Ascending aorta (tissue), 2 donors: ENCODE measurements at regions not wholly inside any gene's neighbourhood (a gene's known extent, or its start where the extent isn't known, plus 50 kb on each side); places are given as distances from the start of the nearest gene placed in this dataset.

Experiments
- DNase-seq, 2 donors: peaks; one replicate each; pipeline ENCODE4 v3.0.0-alpha.2; 2019; ENCODE audit warnings: low spot score in 2 of 2
- H3K27ac ChIP-seq, 2 donors: fragments of 200-600 bp; sonication (generic); one replicate each; pipeline ENCODE4 v1.5.1; 2016 to 2017; ENCODE audit warnings: mild to moderate bottlenecking in 1 of 2
- H3K27me3 ChIP-seq: fragments of 200-600 bp; sonication (generic); one replicate; pipeline ENCODE4 v1.5.1; 2017
- H3K36me3 ChIP-seq, 2 donors: fragments of 200-600 bp; sonication (generic); one replicate each; pipeline ENCODE4 v1.5.1; 2016
- H3K4me1 ChIP-seq, 2 donors: fragments of 200-600 bp; sonication (generic); one replicate each; pipeline ENCODE4 v1.5.1; 2016 to 2017; ENCODE audit warnings: mild to moderate bottlenecking in 1 of 2
- H3K4me3 ChIP-seq, 2 donors: fragments of 200-600 bp; sonication (generic); one replicate each; pipeline ENCODE4 v1.5.1; 2016 to 2017; ENCODE audit warnings: mild to moderate bottlenecking in 1 of 2
- H3K9me3 ChIP-seq, 2 donors: fragments of 200-600 bp; sonication (generic); one replicate each; pipeline ENCODE4 v1.5.1; 2016
- intact Hi-C: fragments of 100-400 bp; cut with DNase I; formaldehyde crosslinking; loops from one replicate; pipeline ENCODE4 v1.15.1; 2023
- TF ChIP-seq, protein P1 (sequence below), 3 experiments: fragments of 200-600 bp in 2 of 3; fragments of 450-650 bp in 1 of 3; sonication (generic) in 2 of 3; IDR thresholded peaks; one replicate each; pipeline ENCODE4 v1.5.1; 2016 to 2019; ENCODE audit warnings: antibody characterized with exemption in 3 of 3, mild to moderate bottlenecking in 1 of 3, moderate library complexity in 1 of 3

DNA sequence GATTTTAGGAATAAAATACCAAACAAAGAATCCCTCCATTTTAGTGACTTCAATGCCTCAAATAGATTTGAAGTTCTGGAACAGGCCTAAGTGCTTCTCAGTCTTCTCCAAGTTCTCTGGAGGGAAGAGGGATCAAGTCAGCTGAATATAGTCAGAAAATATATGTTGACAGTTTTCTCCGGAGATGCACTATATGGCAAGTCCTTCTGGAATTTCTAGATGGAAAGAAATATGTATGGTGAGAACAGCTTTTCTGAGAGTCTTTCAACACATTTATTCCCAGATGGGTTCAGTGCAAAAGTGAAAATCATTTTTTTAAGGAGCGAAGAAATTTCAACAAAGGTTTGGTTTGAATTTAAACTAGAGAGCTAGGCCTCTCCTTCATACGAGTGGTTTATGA, 317.4 kb upstream of the SLC30A5 start:
- Histone ChIP-seq H3K36me3 (no peaks in the 10 kb centered on the region), H3K27ac (no peak overlapping the region), H3K4me1 (no peaks in the 10 kb centered on the region), H3K9me3 (no peaks in the 10 kb centered on the region), H3K4me3 (no peak overlapping the region), H3K27me3 (no peaks in the 10 kb centered on the region)
- TF ChIP-seq, protein P1, sequence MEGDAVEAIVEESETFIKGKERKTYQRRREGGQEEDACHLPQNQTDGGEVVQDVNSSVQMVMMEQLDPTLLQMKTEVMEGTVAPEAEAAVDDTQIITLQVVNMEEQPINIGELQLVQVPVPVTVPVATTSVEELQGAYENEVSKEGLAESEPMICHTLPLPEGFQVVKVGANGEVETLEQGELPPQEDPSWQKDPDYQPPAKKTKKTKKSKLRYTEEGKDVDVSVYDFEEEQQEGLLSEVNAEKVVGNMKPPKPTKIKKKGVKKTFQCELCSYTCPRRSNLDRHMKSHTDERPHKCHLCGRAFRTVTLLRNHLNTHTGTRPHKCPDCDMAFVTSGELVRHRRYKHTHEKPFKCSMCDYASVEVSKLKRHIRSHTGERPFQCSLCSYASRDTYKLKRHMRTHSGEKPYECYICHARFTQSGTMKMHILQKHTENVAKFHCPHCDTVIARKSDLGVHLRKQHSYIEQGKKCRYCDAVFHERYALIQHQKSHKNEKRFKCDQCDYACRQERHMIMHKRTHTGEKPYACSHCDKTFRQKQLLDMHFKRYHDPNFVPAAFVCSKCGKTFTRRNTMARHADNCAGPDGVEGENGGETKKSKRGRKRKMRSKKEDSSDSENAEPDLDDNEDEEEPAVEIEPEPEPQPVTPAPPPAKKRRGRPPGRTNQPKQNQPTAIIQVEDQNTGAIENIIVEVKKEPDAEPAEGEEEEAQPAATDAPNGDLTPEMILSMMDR (IDR thresholded peaks at IDR 0.05): no peak
- DNase-seq: no peak
- intact Hi-C loops: loop anchor here (1.0 kb wide), 1 partner anchor 23 kb away; no protein-coding TSS in a partner anchor

DNA sequence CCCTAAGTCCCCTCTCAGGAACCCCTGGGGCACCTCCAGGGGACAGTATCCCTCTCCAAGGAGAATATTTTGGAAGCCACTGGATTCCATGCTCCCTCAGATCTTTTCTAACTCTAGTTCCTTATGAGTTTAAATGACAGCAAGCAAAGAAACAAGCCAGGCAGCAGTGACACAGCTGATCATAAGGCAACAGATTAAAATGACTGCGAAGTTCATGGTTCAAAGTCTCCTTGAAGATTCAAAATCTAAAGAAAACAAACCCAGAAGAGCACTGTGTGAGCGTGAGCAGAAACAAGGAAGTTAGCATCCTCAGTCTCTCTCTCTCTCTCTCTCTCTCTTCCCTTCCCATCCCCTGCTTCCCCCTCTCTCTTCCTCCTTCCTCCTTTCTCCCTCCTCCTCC, 316.7 kb upstream of the SLC30A5 start:
- intact Hi-C loops: no loop called here
- TF ChIP-seq, protein P1 (IDR thresholded peaks at IDR 0.05): no peak
- Histone ChIP-seq H3K9me3 (no peaks in the 10 kb centered on the region), H3K4me3 (no peak overlapping the region), H3K36me3 (no peaks in the 10 kb centered on the region), H3K4me1 (no peaks in the 10 kb centered on the region), H3K27me3 (no peaks in the 10 kb centered on the region), H3K27ac (no peak overlapping the region)
- no peak for DNase-seq

DNA sequence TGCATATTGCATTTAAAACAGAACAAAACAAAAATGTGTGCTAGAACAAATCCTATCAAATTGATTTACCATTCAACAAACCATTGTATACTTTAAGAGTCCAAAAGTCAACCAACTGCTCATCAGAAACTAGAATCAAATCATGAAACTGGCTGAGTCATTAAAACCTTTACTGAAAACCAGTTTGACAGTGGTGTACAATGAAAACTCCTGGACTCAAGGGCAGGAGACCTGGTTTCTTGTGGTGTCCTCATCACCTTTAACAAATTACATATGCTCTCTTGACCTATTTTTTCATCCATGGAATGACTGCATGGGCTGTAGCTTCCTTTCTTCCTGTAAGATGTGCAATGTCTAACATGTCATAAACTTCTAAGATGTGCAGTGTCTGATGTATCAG, 315.3 kb upstream of the SLC30A5 start:
- H3K27me3 ChIP-seq: no peaks in the 10 kb centered on the region
- TF ChIP-seq, protein P1 (IDR thresholded peaks at IDR 0.05): no peak
- no peak overlapping the region for H3K27ac ChIP-seq
- intact Hi-C loops: no loop called here
- no peak for DNase-seq
- no peak overlapping the region for H3K4me3 ChIP-seq
- no peaks in the 10 kb centered on the region for H3K4me1 ChIP-seq
- H3K36me3 ChIP-seq: no peaks in the 10 kb centered on the region
- H3K9me3 ChIP-seq: no peaks in the 10 kb centered on the region

DNA sequence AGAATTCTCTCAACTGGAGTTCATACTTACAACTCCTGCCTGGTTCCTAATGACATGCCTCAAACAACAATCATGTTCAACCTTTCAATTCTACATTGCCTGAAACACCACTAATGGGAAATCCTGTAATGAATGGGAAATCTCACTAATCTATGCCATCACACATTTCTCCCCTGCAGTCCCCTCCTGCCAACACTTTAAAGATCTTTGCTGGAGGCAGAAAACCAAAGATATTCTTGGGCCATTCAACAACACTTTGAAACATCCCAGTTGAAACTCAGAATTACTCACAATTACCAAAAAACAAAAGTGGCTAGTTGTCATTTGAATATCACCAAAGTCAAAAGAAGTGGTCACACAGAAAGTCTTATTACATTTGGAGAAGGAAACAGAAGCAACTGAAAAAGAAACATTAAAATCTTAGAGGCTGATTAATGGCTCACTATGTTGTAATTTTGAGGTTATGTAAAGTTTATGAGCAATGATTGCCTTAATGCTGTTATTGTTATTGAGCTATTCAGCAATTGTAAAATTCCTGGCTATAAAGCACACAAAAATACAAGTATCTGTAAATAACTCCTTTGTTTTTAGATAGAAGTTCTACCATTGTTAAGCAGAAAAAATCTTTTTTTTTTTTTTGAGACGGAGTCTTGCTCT, 313.4 kb upstream of the SLC30A5 start:
- intact Hi-C loops: no loop called here
- Histone ChIP-seq H3K4me3 (no peak overlapping the region), H3K27me3 (no peaks in the 10 kb centered on the region), H3K36me3 (no peaks in the 10 kb centered on the region), H3K9me3 (peaks cover 0 to 4% of the 10 kb centered on the region in 2 donors), H3K27ac (no peak overlapping the region), H3K4me1 (no peaks in the 10 kb centered on the region)
- DNase-seq: no peak
- TF ChIP-seq, protein P1 (IDR thresholded peaks at IDR 0.05): no peak

DNA sequence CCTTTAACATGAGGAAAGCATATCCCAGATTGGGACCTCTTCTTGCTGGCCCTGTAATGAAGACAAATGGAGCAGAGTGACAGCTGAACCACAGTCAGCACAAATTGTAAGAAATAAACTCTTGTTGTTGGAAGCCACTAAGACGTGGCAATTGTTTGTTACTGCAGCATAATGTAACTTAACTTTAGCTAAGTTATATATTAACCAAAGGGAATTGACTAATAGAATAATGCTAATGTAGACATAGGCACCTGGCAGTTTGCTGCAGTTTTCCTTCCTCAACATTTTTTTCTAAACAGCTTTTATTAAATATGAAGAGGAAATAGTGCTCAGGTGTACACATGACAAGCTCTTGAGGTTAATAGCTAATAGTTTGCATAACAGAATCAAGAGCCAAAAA, 300.7 kb upstream of the SLC30A5 start:
- TF ChIP-seq, protein P1 (IDR thresholded peaks at IDR 0.05): no peak

DNA sequence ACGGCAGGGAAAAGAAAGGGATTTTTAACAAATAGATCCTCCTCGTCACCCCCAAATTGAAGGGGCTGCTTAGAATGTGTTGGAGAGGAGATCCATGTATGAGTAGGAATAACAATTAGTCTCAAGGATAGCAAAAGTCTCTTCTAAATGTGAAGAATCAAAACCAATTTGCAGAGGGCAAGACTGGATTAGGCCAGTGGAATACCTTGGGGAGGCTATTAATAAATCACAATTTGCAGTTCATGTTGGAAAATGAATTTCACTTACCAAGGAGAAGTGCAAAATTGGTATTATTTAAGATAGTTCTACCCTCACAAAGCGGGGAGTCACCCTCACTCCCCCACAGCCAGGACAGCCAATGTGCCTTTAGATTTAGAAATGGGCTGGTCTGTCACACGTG, 299.8 kb upstream of the SLC30A5 start:
- no peak for DNase-seq
- H3K27ac ChIP-seq: no peak overlapping the region
- peaks cover 0 to 6% of the 10 kb centered on the region in 2 donors for H3K4me1 ChIP-seq
- no peak overlapping the region for H3K4me3 ChIP-seq
- TF ChIP-seq, protein P1 (IDR thresholded peaks at IDR 0.05): no peak
- H3K27me3 ChIP-seq: no peaks in the 10 kb centered on the region
- no peaks in the 10 kb centered on the region for H3K9me3 ChIP-seq
- H3K36me3 ChIP-seq: no peaks in the 10 kb centered on the region
- intact Hi-C loops: no loop called here

More for the DNA sequence above, 300.7 kb upstream of the SLC30A5 start:
- Histone ChIP-seq H3K27ac (no peak overlapping the region), H3K4me1 (peaks cover 0 to 6% of the 10 kb centered on the region in 2 donors), H3K4me3 (no peak overlapping the region), H3K36me3 (no peaks in the 10 kb centered on the region), H3K27me3 (no peaks in the 10 kb centered on the region), H3K9me3 (no peaks in the 10 kb centered on the region)
- DNase-seq: no peak
- intact Hi-C loops: no loop called here
